ENCODE measurements at regions not wholly inside any gene's neighbourhood (a gene's known extent, or its start where the extent isn't known, plus 50 kb on each side); places are given as distances from the start of the nearest gene placed in this dataset.

GRCh38 chr2:204223046-204223445 lies 286.5 kb downstream of the ICOS start:
- no peak for TF ChIP-seq POLR2A (IDR thresholded peaks at IDR 0.05)
- TF ChIP-seq CTCF (IDR thresholded peaks at IDR 0.05), result no peak
- no peak for TF ChIP-seq POLR2AphosphoS5 (IDR thresholded peaks at IDR 0.05)
